ENCODE measurements at regions not wholly inside any gene's neighbourhood (a gene's known extent, or its start where the extent isn't known, plus 50 kb on each side); places are given as distances from the start of the nearest gene placed in this dataset.
"Not testable (repeated sequence)": the region's sequence is repeated elsewhere in the genome, so short reads cannot be mapped to it uniquely, and the experiment has no call there.

GRCh38 chrX:96538104-96538725 is 146.4 kb upstream of the DIAPH2 start:
- DNase-seq = no peak

GRCh38 chrX:96540111-96540631 is 144.5 kb upstream of the DIAPH2 start:
- DNase-seq = no peak

GRCh38 chrX:96546281-96546680 is 138.4 kb upstream of the DIAPH2 start:
- DNase-seq = not testable (repeated sequence)

GRCh38 chrX:96551322-96551872 is 133.2 kb upstream of the DIAPH2 start:
- no peak for DNase-seq

GRCh38 chrX:96556886-96557285 is 127.8 kb upstream of the DIAPH2 start:
- peak; percentile 7 for DNase-seq

- DNase-seq = not testable (repeated sequence)
Observed at GRCh38 chrX:96561129-96561528, 123.5 kb upstream of the DIAPH2 start.

GRCh38 chrX:96563646-96564045 is 121.0 kb upstream of the DIAPH2 start:
- DNase-seq = no peak

- no peak for DNase-seq
Observed at GRCh38 chrX:96564595-96564994, 120.0 kb upstream of the DIAPH2 start.

- DNase-seq = no peak
Observed at GRCh38 chrX:96566878-96567277, 117.8 kb upstream of the DIAPH2 start.

- DNase-seq = no peak
Observed at GRCh38 chrX:96568071-96568470, 116.6 kb upstream of the DIAPH2 start.

GRCh38 chrX:96569034-96569433 is 115.6 kb upstream of the DIAPH2 start:
- no peak for DNase-seq

- no peak for DNase-seq
Observed at GRCh38 chrX:96575011-96575410, 109.6 kb upstream of the DIAPH2 start.

- no peak for DNase-seq
Observed at GRCh38 chrX:96576368-96576767, 108.3 kb upstream of the DIAPH2 start.

GRCh38 chrX:96578781-96579180 is 105.9 kb upstream of the DIAPH2 start:
- DNase-seq = no peak

GRCh38 chrX:96579252-96579651 is 105.4 kb upstream of the DIAPH2 start:
- no peak for DNase-seq

- DNase-seq = no peak
Observed at GRCh38 chrX:96590403-96590802, 94.2 kb upstream of the DIAPH2 start.

GRCh38 chrX:96591421-96591820 is 93.2 kb upstream of the DIAPH2 start:
- DNase-seq = no peak

- not testable (repeated sequence) for DNase-seq
Observed at GRCh38 chrX:96597847-96598246, 86.8 kb upstream of the DIAPH2 start.

GRCh38 chrX:96611619-96612362 is 72.9 kb upstream of the DIAPH2 start:
- no peak for DNase-seq

GRCh38 chrX:96615448-96615847 is 69.2 kb upstream of the DIAPH2 start:
- no peak for DNase-seq

- DNase-seq = no peak
Observed at GRCh38 chrX:96619588-96619987, 65.1 kb upstream of the DIAPH2 start.

- DNase-seq = no peak
Observed at GRCh38 chrX:96621811-96622210, 62.8 kb upstream of the DIAPH2 start.
